ENCODE measurements at regions not wholly inside any gene's neighbourhood (a gene's known extent, or its start where the extent isn't known, plus 50 kb on each side); places are given as distances from the start of the nearest gene placed in this dataset.

- TF ChIP-seq DIDO1 (tag; IDR thresholded peaks at IDR 0.05; ENCODE audit: low read depth) (0 out of 2 replicates have a peak, but pooled peaks have one; percentile 16), DPF2 (IDR thresholded peaks at IDR 0.05) (peak; percentile 85), ZNF3 (CRISPR knock-in tag; IDR thresholded peaks at IDR 0.05) (no peak), GMEB1 (CRISPR knock-in tag; IDR thresholded peaks at IDR 0.05) (no peak), MEF2D (tag; conservative IDR thresholded peaks at IDR 0.05; ENCODE audit: low read depth) (peak; percentile 66; the same call in 1 of the 2 replicates), GATAD2B (IDR thresholded peaks at IDR 0.05; ENCODE audit: borderline replicate concordance) (0 out of 2 replicates have a peak, but pooled peaks have one; percentile 25), TAF9B (IDR thresholded peaks at IDR 0.05; ENCODE audit: partially characterized antibody) (peak; percentile 58), NR2C1 (IDR thresholded peaks at IDR 0.05) (peak; percentile 36; the same call in 1 of the 2 replicates), NR2C1 (tag; IDR thresholded peaks at IDR 0.05) (no peak; the same call in 1 of the 2 replicates), ELF4 (CRISPR knock-in tag; IDR thresholded peaks at IDR 0.05) (0 out of 2 replicates have a peak, but pooled peaks have one; percentile 27), CTBP1 (IDR thresholded peaks at IDR 0.05; ENCODE audit: borderline replicate concordance) (peak; percentile 37; the same call in 1 of the 2 replicates), KDM2B (CRISPR knock-in tag; IDR thresholded peaks at IDR 0.05) (no peak), TEAD4 (IDR thresholded peaks at IDR 0.05; ENCODE audit: low read length) (no peak), TEAD4 (CRISPR knock-in tag; IDR thresholded peaks at IDR 0.05; ENCODE audit: borderline replicate concordance) (no peak), NR2C2 (CRISPR knock-in tag; IDR thresholded peaks at IDR 0.05) (no peak), NR2C2 (tag; IDR thresholded peaks at IDR 0.05) (peak; percentile 77), BACH1 (tag; IDR thresholded peaks at IDR 0.05) (peak; percentile 97), FOSL1 (tag; conservative IDR thresholded peaks at IDR 0.05) (peak; percentile 70), MAFF (IDR thresholded peaks at IDR 0.05; ENCODE audit: low read length) (peak; percentile 94), RBM34 (IDR thresholded peaks at IDR 0.05; ENCODE audit: borderline replicate concordance, insufficient read depth, low read length) (no peak), CREB3L1 (IDR thresholded peaks at IDR 0.05; ENCODE audit: borderline replicate concordance, low read depth) (0 out of 2 replicates have a peak, but pooled peaks have one; percentile 21), RCOR1 (IDR thresholded peaks at IDR 0.05; ENCODE audit: borderline replicate concordance in 1 of 2, low read depth in 2 of 2, low read length in 2 of 2) (peak in 1 of 2 experiments; percentile 44; a peak in 1 of 4 replicates), NFE2 (IDR thresholded peaks at IDR 0.05; ENCODE audit: low read depth) (peak; percentile 99), ZNF175 (CRISPR knock-in tag; IDR thresholded peaks at IDR 0.05; ENCODE audit: low read depth) (peak; percentile 6; the same call in 1 of the 2 replicates), TCF15 (CRISPR knock-in tag; IDR thresholded peaks at IDR 0.05) (0 out of 2 replicates have a peak, but pooled peaks have one; percentile 4), DNMT1 (IDR thresholded peaks at IDR 0.05) (0 out of 2 replicates have a peak, but pooled peaks have one; percentile 24), TBL1XR1 (IDR thresholded peaks at IDR 0.05; ENCODE audit: low read length in 2 of 2) (no peak)
Observed at GRCh38 chr5:173778784-173779304, 109.3 kb upstream of the CPEB4 start (continued).

All from K562 (cell line).